Pancreas (tissue), 10 donors: ENCODE measurements at regions not wholly inside any gene's neighbourhood (a gene's known extent, or its start where the extent isn't known, plus 50 kb on each side); places are given as distances from the start of the nearest gene placed in this dataset.

Source experiments
- ATAC-seq, 4 donors: fragments of 200-7000 bp; cut with Tn5 transposase; one replicate each; pipeline versions ENCODE4 v1.8.0 to v1.9.1; 2020; ENCODE audit warnings: mild to moderate bottlenecking in 4 of 4, moderate library complexity in 4 of 4
- DNase-seq, 6 donors: peaks; one replicate each; pipeline ENCODE4 v3.0.0-alpha.2; 2020
- FAIRE-seq: peaks from 2 replicates; lab custom pipeline; 2012; peaks lifted over from hg19 to GRCh38; lab: Jason Lieb, UNC
- H3K27ac ChIP-seq, 4 donors: fragments of 200-600 bp; sonication (generic); 1 replicate in 3 of 4; 2 replicates in 1 of 4; pipeline versions ENCODE4 v1.5.0 to v1.8.0; 2020
- H3K27me3 ChIP-seq, 4 donors: fragments of 200-600 bp; one replicate each; pipeline ENCODE4 v1.8.0; 2021
- H3K36me3 ChIP-seq, 3 donors: fragments of 200-600 bp; sonication (generic) in 1 of 3; one replicate each; pipeline versions ENCODE4 v1.5.0 to v1.8.0; 2020 to 2021
- H3K4me1 ChIP-seq, 3 donors: fragments of 200-600 bp; one replicate each; pipeline ENCODE4 v1.8.0; 2021
- H3K4me3 ChIP-seq, 4 donors: fragments of 200-600 bp; sonication (generic) in 2 of 4; one replicate each; pipeline versions ENCODE4 v1.5.0 to v1.8.0; 2020 to 2021
- H3K9me3 ChIP-seq, 4 donors: fragments of 200-600 bp; one replicate each; pipeline ENCODE4 v1.8.0; 2021
- CTCF ChIP-seq, 4 donors: fragments of 200-600 bp; sonication (generic) in 3 of 4; IDR thresholded peaks; one replicate each; pipeline versions ENCODE4 v1.5.0 to v1.8.0; 2021; ENCODE audit warnings: antibody characterized with exemption in 4 of 4
- WGBS, 2 donors: extraction: QIAGEN DNeasy Blood & Tissue Kit; methylation state at CpG; one replicate each; pipeline ENCODE4 v1.1.7; 2013; 5-methylcytosine and 5-hydroxymethylcytosine counted together
- intact Hi-C, 3 donors: fragments of 100-400 bp; cut with DNase I; formaldehyde crosslinking; loops; one replicate each; pipeline versions ENCODE4 v1.11.1 to v1.14.2; 2022
- donor health status: healthy with polysubstance abuse.
- donor health status: DM: no; HTN: no; CAD: no; lungs with moderate emphysema.
- donor health status: DM: no; HTN: no; CAD: no.
- donor health status: control.
- donor health status: control.
- donor health status: Bipolar disorder and iron deficiency.
- donor health status: DM: yes; HTN: yes; CAD: no.
- donor health status: DM: no; HTN: no; CAD: no.
- donor health status: DM: no; HTN: no; CAD: no.
- donor health status: DM: yes; HTN: yes; CAD: no.

- no peak for FAIRE-seq
- no peak overlapping the region for H3K27ac ChIP-seq
- TF ChIP-seq CTCF (IDR thresholded peaks at IDR 0.05), result no peak
These were observed 98.8 kb downstream of the RHOU start for GRCh38 chr1:228833911-228834688.

GRCh38 chr1:228835456-228835855 lies 100.2 kb downstream of the RHOU start:
- TF ChIP-seq CTCF (IDR thresholded peaks at IDR 0.05), result no peak
- H3K27ac ChIP-seq, result no peak overlapping the region
- H3K4me3 ChIP-seq, result no peak overlapping the region
- ATAC-seq (no peak), FAIRE-seq (no peak), DNase-seq (no peak)
- H3K9me3 ChIP-seq, result no peaks in the 10 kb centered on the region
- no peaks in the 10 kb centered on the region for H3K27me3 ChIP-seq
- intact Hi-C loops, result no loop called here
- no peaks in the 10 kb centered on the region for H3K36me3 ChIP-seq
- 87 to 94% methylated on average over 5 of the region's 5 CpGs for WGBS, 2 donors
- peaks cover 43 to 47% (median 46%) of the 10 kb centered on the region in 3 donors for H3K4me1 ChIP-seq

More at GRCh38 chr1:228833911-228834688, 98.8 kb downstream of the RHOU start:
- Histone ChIP-seq H3K4me1 (peaks cover 45 to 56% (median 47%) of the 10 kb centered on the region in 3 donors), H3K9me3 (no peaks in the 10 kb centered on the region), H3K4me3 (no peak overlapping the region), H3K27me3 (no peaks in the 10 kb centered on the region), H3K36me3 (no peaks in the 10 kb centered on the region)
- intact Hi-C loops, result no loop called here
- ATAC-seq, result no peak
- no peak for DNase-seq
- WGBS, 2 donors, result 62 to 66% methylated on average over 13 of the region's 13 CpGs

- no peak for TF ChIP-seq CTCF (IDR thresholded peaks at IDR 0.05)
- H3K27ac ChIP-seq, result peak overlapping the region in 1 of 4 donors; percentile 68
- 85 to 94% methylated on average over 3 of the region's 3 CpGs for WGBS, 2 donors
- no peaks in the 10 kb centered on the region for H3K9me3 ChIP-seq
- peaks cover 38 to 43% (median 41%) of the 10 kb centered on the region in 3 donors for H3K4me1 ChIP-seq
- FAIRE-seq, result no peak
- no peaks in the 10 kb centered on the region for H3K36me3 ChIP-seq
- intact Hi-C loops, result no loop called here
- H3K27me3 ChIP-seq, result no peaks in the 10 kb centered on the region
- H3K4me3 ChIP-seq, result no peak overlapping the region
- no peak for ATAC-seq
- no peak for DNase-seq
These were observed 100.6 kb downstream of the RHOU start for GRCh38 chr1:228835911-228836310.

- ATAC-seq (peak in 3 of 4 donors; percentile 26 to 56 (median 56)), FAIRE-seq (no peak), DNase-seq (no peak)
- H3K9me3 ChIP-seq, result no peaks in the 10 kb centered on the region
- whole genome bisulfite sequencing, 2 donors, result 60 to 62% methylated on average over 3 of the region's 3 CpGs
- H3K36me3 ChIP-seq, result no peaks in the 10 kb centered on the region
- peaks cover 33 to 38% (median 36%) of the 10 kb centered on the region in 3 donors for H3K4me1 ChIP-seq
- H3K27ac ChIP-seq, result peak overlapping the region in 1 of 4 donors; percentile 68
- intact Hi-C loops, result no loop called here
- H3K27me3 ChIP-seq, result no peaks in the 10 kb centered on the region
- H3K4me3 ChIP-seq, result no peak overlapping the region
- TF ChIP-seq CTCF (IDR thresholded peaks at IDR 0.05), result no peak
These were observed 101.1 kb downstream of the RHOU start for GRCh38 chr1:228836427-228836826.

- TF ChIP-seq CTCF (IDR thresholded peaks at IDR 0.05), result no peak
- Histone ChIP-seq H3K27me3 (no peaks in the 10 kb centered on the region), H3K9me3 (no peaks in the 10 kb centered on the region), H3K27ac (peak overlapping the region in 3 of 4 donors; percentile 89 to 98 (median 91)), H3K4me1 (peaks cover 31 to 34% (median 34%) of the 10 kb centered on the region in 3 donors), H3K36me3 (no peaks in the 10 kb centered on the region), H3K4me3 (no peak overlapping the region)
- no peak for ATAC-seq
- 94 to 96% methylated on average over 8 of the region's 8 CpGs for WGBS, 2 donors
- intact Hi-C loops, result no loop called here
- no peak for DNase-seq
- no peak for FAIRE-seq
These were observed 101.8 kb downstream of the RHOU start for GRCh38 chr1:228837032-228837431.
